HFFc6 (cell line): ENCODE measurements at regions not wholly inside any gene's neighbourhood (a gene's known extent, or its start where the extent isn't known, plus 50 kb on each side); places are given as distances from the start of the nearest gene placed in this dataset.

ENCODE experiments used
- DNase-seq: peaks from one replicate; pipeline ENCODE4 v3.0.0-alpha.2; 2018
- H3K27ac Mint-ChIP-seq: 2 replicates; pipeline ENCODE4 v1.8.0; 2020; ENCODE audit warnings: mild to moderate bottlenecking, mixed read lengths
- H3K27me3 Mint-ChIP-seq: 2 replicates; pipeline ENCODE4 v1.8.0; 2021; ENCODE audit warnings: mild to moderate bottlenecking, moderate library complexity, mixed read lengths; ENCODE audit not compliant: insufficient read depth
- H3K36me3 Mint-ChIP-seq: 2 replicates; pipeline ENCODE4 v1.8.0; 2021; ENCODE audit warnings: low read depth, mixed read lengths
- H3K4me1 Mint-ChIP-seq: 2 replicates; pipeline ENCODE4 v1.8.0; 2020; ENCODE audit warnings: low read depth, mixed read lengths
- H3K4me3 Mint-ChIP-seq: 2 replicates; pipeline ENCODE4 v1.8.0; 2020; ENCODE audit warnings: mild to moderate bottlenecking, moderate library complexity, mixed read lengths
- H3K9me3 Mint-ChIP-seq: 2 replicates; pipeline ENCODE4 v1.8.0; 2020; ENCODE audit warnings: mild to moderate bottlenecking, mixed read lengths
- TF ChIP-seq, protein P1 (sequence below): fragments of 200-600 bp; sonication (generic); IDR thresholded peaks from 2 replicates; pipeline ENCODE4 v1.5.0; 2021; ENCODE audit warnings: antibody characterized with exemption, mild to moderate bottlenecking

GRCh38 chr1:217348960-217349664, 281.8 kb downstream of the GPATCH2 start:
- Mint-ChIP-seq H3K4me3 (no peak overlapping the region), H3K36me3 (no peaks in the 10 kb centered on the region)

GRCh38 chr1:217344712-217345111, 286.2 kb downstream of the GPATCH2 start:
- DNase-seq = no peak
- H3K4me1 Mint-ChIP-seq = no peaks in the 10 kb centered on the region
- H3K36me3 Mint-ChIP-seq = no peaks in the 10 kb centered on the region
- H3K4me3 Mint-ChIP-seq = no peak overlapping the region
- H3K27me3 Mint-ChIP-seq = no peaks in the 10 kb centered on the region
- no peak overlapping the region for H3K27ac Mint-ChIP-seq
- no peaks in the 10 kb centered on the region; the same call in 1 of the 2 replicates for H3K9me3 Mint-ChIP-seq
- TF ChIP-seq, protein P1, sequence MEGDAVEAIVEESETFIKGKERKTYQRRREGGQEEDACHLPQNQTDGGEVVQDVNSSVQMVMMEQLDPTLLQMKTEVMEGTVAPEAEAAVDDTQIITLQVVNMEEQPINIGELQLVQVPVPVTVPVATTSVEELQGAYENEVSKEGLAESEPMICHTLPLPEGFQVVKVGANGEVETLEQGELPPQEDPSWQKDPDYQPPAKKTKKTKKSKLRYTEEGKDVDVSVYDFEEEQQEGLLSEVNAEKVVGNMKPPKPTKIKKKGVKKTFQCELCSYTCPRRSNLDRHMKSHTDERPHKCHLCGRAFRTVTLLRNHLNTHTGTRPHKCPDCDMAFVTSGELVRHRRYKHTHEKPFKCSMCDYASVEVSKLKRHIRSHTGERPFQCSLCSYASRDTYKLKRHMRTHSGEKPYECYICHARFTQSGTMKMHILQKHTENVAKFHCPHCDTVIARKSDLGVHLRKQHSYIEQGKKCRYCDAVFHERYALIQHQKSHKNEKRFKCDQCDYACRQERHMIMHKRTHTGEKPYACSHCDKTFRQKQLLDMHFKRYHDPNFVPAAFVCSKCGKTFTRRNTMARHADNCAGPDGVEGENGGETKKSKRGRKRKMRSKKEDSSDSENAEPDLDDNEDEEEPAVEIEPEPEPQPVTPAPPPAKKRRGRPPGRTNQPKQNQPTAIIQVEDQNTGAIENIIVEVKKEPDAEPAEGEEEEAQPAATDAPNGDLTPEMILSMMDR = no peak

More at GRCh38 chr1:217348960-217349664, 281.8 kb downstream of the GPATCH2 start:
- TF ChIP-seq, protein P1 = no peak
- Mint-ChIP-seq H3K27me3 (no peaks in the 10 kb centered on the region; the same call in 1 of the 2 replicates), H3K27ac (no peak overlapping the region), H3K9me3 (no peaks in the 10 kb centered on the region; the same call in 1 of the 2 replicates), H3K4me1 (no peaks in the 10 kb centered on the region)
- no peak for DNase-seq

GRCh38 chr1:217343907-217344306, 287.0 kb downstream of the GPATCH2 start:
- no peak for DNase-seq
- Mint-ChIP-seq H3K9me3 (no peaks in the 10 kb centered on the region; the same call in 1 of the 2 replicates), H3K27me3 (no peaks in the 10 kb centered on the region; the same call in 1 of the 2 replicates), H3K27ac (no peak overlapping the region), H3K4me3 (no peak overlapping the region), H3K4me1 (no peaks in the 10 kb centered on the region), H3K36me3 (no peaks in the 10 kb centered on the region)
- TF ChIP-seq, protein P1 = no peak

GRCh38 chr1:217342105-217342504, 288.8 kb downstream of the GPATCH2 start:
- DNase-seq = no peak
- Mint-ChIP-seq H3K36me3 (no peaks in the 10 kb centered on the region), H3K27ac (no peak overlapping the region), H3K4me1 (no peaks in the 10 kb centered on the region), H3K9me3 (no peaks in the 10 kb centered on the region; the same call in 1 of the 2 replicates), H3K4me3 (no peak overlapping the region), H3K27me3 (no peaks in the 10 kb centered on the region; the same call in 1 of the 2 replicates)
- TF ChIP-seq, protein P1 = no peak

DNA sequence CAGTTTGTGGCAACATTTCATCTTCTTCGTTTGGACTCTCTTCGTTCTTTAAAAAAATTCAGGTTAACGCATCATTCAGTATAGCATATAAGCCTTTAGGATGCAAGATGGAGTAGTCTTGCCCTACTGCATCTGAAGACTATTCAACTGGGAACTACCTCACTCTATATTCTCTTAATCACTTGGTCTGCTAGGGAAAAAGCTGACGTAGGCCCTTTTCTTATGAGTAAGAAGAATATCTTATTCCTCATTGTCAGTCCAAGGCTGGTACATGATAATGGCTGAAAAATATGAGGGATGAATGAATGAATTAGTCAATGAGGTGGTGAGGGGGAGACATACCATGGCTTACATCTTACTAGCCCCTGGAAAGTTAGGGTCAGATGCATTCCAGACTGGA, 294.2 kb downstream of the GPATCH2 start:
- TF ChIP-seq, protein P1 = no peak
- no peak overlapping the region for H3K27ac Mint-ChIP-seq

More for the DNA sequence above, 294.2 kb downstream of the GPATCH2 start:
- H3K4me3 Mint-ChIP-seq = no peak overlapping the region
- no peaks in the 10 kb centered on the region for H3K36me3 Mint-ChIP-seq
- DNase-seq = no peak
- no peaks in the 10 kb centered on the region; the same call in 1 of the 2 replicates for H3K27me3 Mint-ChIP-seq
- H3K9me3 Mint-ChIP-seq = no peaks in the 10 kb centered on the region; the same call in 1 of the 2 replicates
- no peaks in the 10 kb centered on the region for H3K4me1 Mint-ChIP-seq
